OCI-LY3 (cell line): ENCODE measurements at regions not wholly inside any gene's neighbourhood (a gene's known extent, or its start where the extent isn't known, plus 50 kb on each side); places are given as distances from the start of the nearest gene placed in this dataset.

ENCODE experiments used
- H2AFZ ChIP-seq: fragments of 200-600, 300-600 bp; shearing (Covaris generic); 2 replicates; pipeline ENCODE4 v1.6.0; 2014; ENCODE audit warnings: antibody characterized with exemption, low read depth, low read length
- H3K27ac ChIP-seq: fragments of 200-600, 300-600 bp; sonication (generic); 2 replicates; pipeline ENCODE4 v1.5.1; 2014; ENCODE audit warnings: mild to moderate bottlenecking, low read length, moderate library complexity, mixed read lengths
- H3K27me3 ChIP-seq: fragments of 200-600, 300-600 bp; sonication (generic); 2 replicates; pipeline ENCODE4 v1.6.1; 2014; ENCODE audit warnings: low read depth, low read length, mixed read lengths
- H3K36me3 ChIP-seq: fragments of 200-600, 300-600 bp; sonication (generic); replicated peaks from 2 replicates; pipeline ENCODE3; 2014; ENCODE audit warnings: low read depth, low read length, mixed read lengths
- H3K4me1 ChIP-seq: fragments of 300-600, 200-600 bp; sonication (generic); 2 replicates; pipeline ENCODE4 v1.6.1; 2014; ENCODE audit warnings: low read length, mixed read lengths
- H3K4me2 ChIP-seq: fragments of 200-600, 300-600 bp; sonication (generic); 2 replicates; pipeline ENCODE4 v1.6.1; 2014; ENCODE audit warnings: low read length, mixed read lengths
- H3K4me3 ChIP-seq: fragments of 300-600, 200-600 bp; sonication (generic); 2 replicates; pipeline ENCODE4 v1.5.1; 2014; ENCODE audit warnings: antibody characterized with exemption, mild to moderate bottlenecking, low read length, moderate library complexity
- H3K79me2 ChIP-seq: fragments of 300-600, 200-600 bp; shearing (Covaris generic); 2 replicates; pipeline ENCODE4 v1.6.1; 2014; ENCODE audit warnings: mild to moderate bottlenecking, low read length, mixed read lengths
- H3K9ac ChIP-seq: fragments of 300-600, 200-600 bp; shearing (Covaris generic); 2 replicates; pipeline ENCODE4 v1.6.0; 2014; ENCODE audit warnings: mild to moderate bottlenecking, low read length, moderate library complexity
- H3K9me3 ChIP-seq: fragments of 200-600, 300-600 bp; shearing (Covaris generic); 2 replicates; pipeline ENCODE4 v1.6.1; 2014; ENCODE audit warnings: low read length, mixed read lengths; ENCODE audit not compliant: insufficient read depth
- H4K20me1 ChIP-seq: fragments of 200-600, 300-600 bp; sonication (generic); 2 replicates; pipeline ENCODE4 v1.6.1; 2016; ENCODE audit warnings: low read length, mixed read lengths; ENCODE audit not compliant: insufficient read depth
- CTCF ChIP-seq: fragments of 200-600, 300-600 bp; sonication (generic); IDR thresholded peaks from 2 replicates; pipeline ENCODE4 v1.5.1; 2014; ENCODE audit warnings: antibody characterized with exemption, low read length, low read depth
- EZH2phosphoT487 ChIP-seq: fragments of 200-600 bp; shearing (Covaris generic); IDR thresholded peaks from 2 replicates; pipeline ENCODE4 v1.6.1; 2018; ENCODE audit warnings: antibody characterized with exemption, mixed run types, low read depth

DNA sequence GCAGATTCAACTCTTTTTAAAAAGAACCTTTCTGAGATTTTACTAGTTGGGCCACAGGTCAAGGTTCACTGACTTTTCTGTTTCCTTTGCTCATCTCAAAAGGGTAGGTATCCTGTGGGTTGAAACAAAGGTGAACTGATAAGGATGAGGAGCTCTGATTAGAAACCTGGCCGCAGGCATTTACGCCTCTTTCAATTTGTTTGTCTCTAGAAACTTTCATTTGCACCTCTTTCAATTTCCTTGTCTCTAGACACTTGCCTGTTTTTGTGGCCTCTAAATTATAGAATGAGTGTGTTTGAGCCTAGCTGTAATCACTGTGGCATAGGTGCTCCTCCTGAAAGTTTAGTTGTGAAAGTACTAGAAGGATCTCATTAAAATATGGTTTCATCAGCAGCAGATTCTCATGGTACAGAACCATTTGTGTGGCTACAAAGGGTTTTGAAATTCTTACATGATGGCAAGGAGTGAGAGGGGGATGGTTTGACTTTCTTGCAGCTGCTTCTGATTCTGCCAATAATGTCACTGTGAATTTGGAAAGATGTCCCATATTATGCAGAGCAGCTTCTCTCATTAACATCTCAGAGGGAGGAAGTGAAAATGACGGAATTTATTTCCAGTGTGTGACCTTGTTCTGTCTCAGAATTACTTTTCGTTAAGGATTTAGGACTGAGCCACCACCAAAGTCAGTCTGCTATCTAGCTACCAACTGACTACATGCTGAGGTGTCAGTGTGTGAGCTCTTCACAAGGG, 142.2 kb downstream of the SH2D1A start:
- no peak overlapping the region for H3K4me3 ChIP-seq
- TF ChIP-seq CTCF = no peak
- no peak for TF ChIP-seq EZH2phosphoT487
- no peak overlapping the region for H3K9ac ChIP-seq
- H4K20me1 ChIP-seq = no peaks in the 10 kb centered on the region
- no peaks in the 10 kb centered on the region for H3K36me3 ChIP-seq
- H3K27me3 ChIP-seq = no peaks in the 10 kb centered on the region
- no peak overlapping the region for H2AFZ ChIP-seq
- H3K27ac ChIP-seq = no peak overlapping the region
- no peaks in the 10 kb centered on the region for H3K79me2 ChIP-seq
- no peaks in the 10 kb centered on the region for H3K9me3 ChIP-seq
- peaks cover 13% of the 10 kb centered on the region for H3K4me1 ChIP-seq
- peak overlapping the region; percentile 39 for H3K4me2 ChIP-seq

GRCh38 chrX:124493984-124494383, 147.6 kb downstream of the SH2D1A start:
- Histone ChIP-seq H3K4me3 (no peak overlapping the region), H3K27ac (no peak overlapping the region), H2AFZ (no peak overlapping the region), H3K4me2 (no peak overlapping the region), H3K27me3 (no peaks in the 10 kb centered on the region), H3K4me1 (peaks cover 1% of the 10 kb centered on the region), H3K79me2 (no peaks in the 10 kb centered on the region), H3K36me3 (no peaks in the 10 kb centered on the region), H3K9ac (no peak overlapping the region), H3K9me3 (no peaks in the 10 kb centered on the region), H4K20me1 (no peaks in the 10 kb centered on the region)
- TF ChIP-seq CTCF (no peak), EZH2phosphoT487 (no peak)

DNA sequence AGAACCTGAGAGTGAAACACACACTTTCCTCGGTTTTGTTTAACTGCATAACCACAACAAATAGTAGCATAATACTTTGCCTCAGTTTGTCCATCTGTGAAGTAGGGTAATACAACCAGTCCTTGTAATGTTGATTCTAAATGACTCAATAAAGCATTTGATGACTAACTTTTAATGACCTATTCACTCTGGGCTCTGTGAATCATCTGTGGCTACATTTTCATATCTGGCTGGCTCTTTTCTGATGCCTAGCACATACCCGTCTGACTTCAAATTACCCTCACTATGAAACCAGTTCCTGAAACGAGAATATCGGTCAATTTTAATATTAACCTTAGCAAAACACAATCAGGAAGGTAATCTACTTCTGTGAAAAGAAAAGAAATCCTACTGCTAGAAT, 151.0 kb downstream of the SH2D1A start:
- TF ChIP-seq EZH2phosphoT487 (no peak), CTCF (no peak)
- no peak overlapping the region for H3K4me3 ChIP-seq
- no peak overlapping the region for H2AFZ ChIP-seq
- no peaks in the 10 kb centered on the region for H3K27me3 ChIP-seq
- no peak overlapping the region for H3K27ac ChIP-seq
- no peaks in the 10 kb centered on the region for H3K4me1 ChIP-seq
- no peaks in the 10 kb centered on the region for H3K36me3 ChIP-seq
- H3K9ac ChIP-seq = no peak overlapping the region
- no peaks in the 10 kb centered on the region for H4K20me1 ChIP-seq
- H3K9me3 ChIP-seq = no peaks in the 10 kb centered on the region
- no peaks in the 10 kb centered on the region for H3K79me2 ChIP-seq
- no peak overlapping the region for H3K4me2 ChIP-seq

DNA sequence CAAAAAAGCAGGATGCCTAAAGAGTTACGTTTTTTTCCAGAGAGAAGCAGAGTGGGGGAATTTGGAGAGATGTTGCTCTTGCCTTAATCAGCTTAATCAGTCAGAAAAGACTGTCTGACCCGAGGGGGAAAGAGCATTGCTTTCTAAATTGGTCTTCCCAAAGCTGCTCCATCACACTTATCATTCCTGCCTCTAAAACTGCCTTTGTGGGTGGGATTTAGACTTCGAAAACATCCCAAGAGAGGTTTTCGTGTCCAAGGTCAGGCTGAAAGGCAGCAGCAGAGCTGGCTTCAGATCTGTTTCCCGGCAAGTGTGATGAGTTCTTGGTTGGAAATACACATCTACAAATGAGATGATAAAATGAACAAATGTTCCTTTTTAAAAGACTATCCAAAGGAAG, 155.2 kb downstream of the SH2D1A start:
- H3K9ac ChIP-seq = no peak overlapping the region
- H3K36me3 ChIP-seq = no peaks in the 10 kb centered on the region
- no peak overlapping the region for H2AFZ ChIP-seq
- no peak overlapping the region for H3K27ac ChIP-seq
- no peaks in the 10 kb centered on the region for H4K20me1 ChIP-seq
- no peak overlapping the region for H3K4me2 ChIP-seq
- no peaks in the 10 kb centered on the region for H3K79me2 ChIP-seq
- TF ChIP-seq EZH2phosphoT487 (no peak), CTCF (no peak)
- no peaks in the 10 kb centered on the region for H3K9me3 ChIP-seq
- no peaks in the 10 kb centered on the region for H3K4me1 ChIP-seq
- no peaks in the 10 kb centered on the region for H3K27me3 ChIP-seq
- H3K4me3 ChIP-seq = no peak overlapping the region
